ENCODE measurements at regions not wholly inside any gene's neighbourhood (a gene's known extent, or its start where the extent isn't known, plus 50 kb on each side); places are given as distances from the start of the nearest gene placed in this dataset.

GRCh38 chr4:62940229-62940628, 1469.0 kb downstream of the TECRL start:
- TF ChIP-seq, protein P1, sequence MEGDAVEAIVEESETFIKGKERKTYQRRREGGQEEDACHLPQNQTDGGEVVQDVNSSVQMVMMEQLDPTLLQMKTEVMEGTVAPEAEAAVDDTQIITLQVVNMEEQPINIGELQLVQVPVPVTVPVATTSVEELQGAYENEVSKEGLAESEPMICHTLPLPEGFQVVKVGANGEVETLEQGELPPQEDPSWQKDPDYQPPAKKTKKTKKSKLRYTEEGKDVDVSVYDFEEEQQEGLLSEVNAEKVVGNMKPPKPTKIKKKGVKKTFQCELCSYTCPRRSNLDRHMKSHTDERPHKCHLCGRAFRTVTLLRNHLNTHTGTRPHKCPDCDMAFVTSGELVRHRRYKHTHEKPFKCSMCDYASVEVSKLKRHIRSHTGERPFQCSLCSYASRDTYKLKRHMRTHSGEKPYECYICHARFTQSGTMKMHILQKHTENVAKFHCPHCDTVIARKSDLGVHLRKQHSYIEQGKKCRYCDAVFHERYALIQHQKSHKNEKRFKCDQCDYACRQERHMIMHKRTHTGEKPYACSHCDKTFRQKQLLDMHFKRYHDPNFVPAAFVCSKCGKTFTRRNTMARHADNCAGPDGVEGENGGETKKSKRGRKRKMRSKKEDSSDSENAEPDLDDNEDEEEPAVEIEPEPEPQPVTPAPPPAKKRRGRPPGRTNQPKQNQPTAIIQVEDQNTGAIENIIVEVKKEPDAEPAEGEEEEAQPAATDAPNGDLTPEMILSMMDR (IDR thresholded peaks at IDR 0.05), result no peak
- no peak for TF ChIP-seq POLR2A (IDR thresholded peaks at IDR 0.05)

Measured in uterus (tissue), 2 donors.